ENCODE measurements at regions not wholly inside any gene's neighbourhood (a gene's known extent, or its start where the extent isn't known, plus 50 kb on each side); places are given as distances from the start of the nearest gene placed in this dataset.
"Not testable (repeated sequence)": the region's sequence is repeated elsewhere in the genome, so short reads cannot be mapped to it uniquely, and the experiment has no call there.

GRCh38 chr2:136666-137065 lies 90.4 kb upstream of the FAM110C start:
- WGBS (ENCODE audit: insufficient coverage), result 97% methylated on average over 6 of the region's 7 CpGs
- POLR2A ChIA-PET, result no interaction called here
- no peak for DNase-seq
- Histone ChIP-seq H3K36me3 (ENCODE audit: control insufficient read depth in 4 of 4, insufficient read depth in 4 of 4, low read length in 3 of 4) (no peaks in the 10 kb centered on the region), H3K4me1 (ENCODE audit: control extremely low read depth in 1 of 4, control insufficient read depth in 4 of 4, insufficient read depth in 4 of 4, low read length in 3 of 4) (no peaks in the 10 kb centered on the region), H3K27me3 (replicated peaks in 2 of 5; ENCODE audit: control insufficient read depth in 4 of 5, insufficient read depth in 5 of 5, low read length in 4 of 5) (peaks cover 0 to 11% (median 3%) of the 10 kb centered on the region in 5 experiments), H3K4me3 (ENCODE audit: control insufficient read depth in 1 of 7, extremely low read depth in 1 of 7, insufficient read depth in 4 of 7, low read depth in 2 of 7, low read length in 6 of 7) (no peak overlapping the region), H3K27ac (ENCODE audit: insufficient read depth in 1 of 2, low read depth in 1 of 2, low read length in 2 of 2, poor library complexity in 1 of 2, severe bottlenecking in 2 of 2) (no peak overlapping the region), H3K9me3 (ENCODE audit: control extremely low read depth in 1 of 5, control insufficient read depth in 4 of 5, insufficient read depth in 2 of 5, low read depth in 1 of 5, low read length in 4 of 5) (peaks cover 0 to 3% (median 0%) of the 10 kb centered on the region in 5 experiments)
- CTCF ChIA-PET, result no interaction called here

DNA sequence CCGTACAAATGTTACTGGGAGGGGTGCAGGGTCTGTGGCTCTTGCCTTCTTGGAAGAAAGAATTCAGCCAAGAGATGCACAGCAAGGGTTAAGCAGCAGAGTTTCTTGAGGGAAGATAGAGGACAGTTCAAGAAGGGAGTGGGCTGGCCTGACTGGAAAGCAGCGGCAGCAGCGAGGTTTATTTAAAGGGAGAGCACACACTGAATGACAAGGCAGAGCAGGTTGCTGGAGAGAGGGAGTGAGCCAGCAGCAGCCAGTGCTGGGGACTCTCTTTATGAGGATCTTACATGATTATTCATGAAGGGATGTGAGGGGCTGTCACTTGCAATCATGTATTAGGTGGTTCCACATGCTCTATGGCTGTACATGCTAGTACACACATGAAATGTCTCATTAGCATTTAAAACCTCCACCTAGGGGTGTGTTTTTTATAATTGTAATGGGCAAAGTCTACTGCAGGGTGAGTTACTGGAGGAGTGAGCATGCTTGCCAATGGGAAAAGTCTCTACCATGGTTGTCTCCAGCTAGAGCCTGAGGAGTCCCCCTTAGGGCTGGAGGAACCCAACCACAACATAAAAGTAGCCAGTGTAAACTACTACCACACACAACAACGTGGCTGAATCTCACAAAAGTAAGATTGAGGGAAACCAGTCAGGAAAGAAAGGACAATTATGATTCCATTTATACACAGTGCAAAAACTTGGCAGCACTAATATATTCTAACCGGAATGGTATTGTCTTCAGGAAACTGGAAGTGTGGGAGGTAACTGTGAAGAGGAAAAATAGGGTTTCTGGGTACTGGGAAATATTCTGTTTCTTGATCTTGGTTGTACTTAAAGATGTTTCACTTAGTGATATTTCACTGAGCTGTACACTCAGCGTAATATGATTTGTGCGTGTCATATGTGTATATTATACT lies 87.6 kb upstream of the FAM110C start:
- POLR2A ChIA-PET, result no interaction called here
- WGBS (ENCODE audit: insufficient coverage), result 76% methylated on average over 3 of the region's 7 CpGs
- peaks cover 0 to 8% (median 0%) of the 10 kb centered on the region in 5 experiments for H3K27me3 ChIP-seq (replicated peaks in 2 of 5; ENCODE audit: control insufficient read depth in 4 of 5, insufficient read depth in 5 of 5, low read length in 4 of 5)
- peaks cover 0 to 3% (median 0%) of the 10 kb centered on the region in 5 experiments for H3K9me3 ChIP-seq (ENCODE audit: control extremely low read depth in 1 of 5, control insufficient read depth in 4 of 5, insufficient read depth in 2 of 5, low read depth in 1 of 5, low read length in 4 of 5)
- no peak overlapping the region for H3K27ac ChIP-seq (ENCODE audit: insufficient read depth in 1 of 2, low read depth in 1 of 2, low read length in 2 of 2, poor library complexity in 1 of 2, severe bottlenecking in 2 of 2)
- H3K36me3 ChIP-seq (ENCODE audit: control insufficient read depth in 4 of 4, insufficient read depth in 4 of 4, low read length in 3 of 4), result no peaks in the 10 kb centered on the region
- CTCF ChIA-PET, result no interaction called here
- H3K4me3 ChIP-seq (ENCODE audit: control insufficient read depth in 1 of 7, extremely low read depth in 1 of 7, insufficient read depth in 4 of 7, low read depth in 2 of 7, low read length in 6 of 7), result no peak overlapping the region
- H3K4me1 ChIP-seq (ENCODE audit: control extremely low read depth in 1 of 4, control insufficient read depth in 4 of 4, insufficient read depth in 4 of 4, low read length in 3 of 4), result no peaks in the 10 kb centered on the region
- no peak for DNase-seq

- POLR2A ChIA-PET; DNase-seq; H3K4me1 ChIP-seq (ENCODE audit: control extremely low read depth in 1 of 4, control insufficient read depth in 4 of 4, insufficient read depth in 4 of 4, low read length in 3 of 4); CTCF ChIA-PET; H3K9me3 ChIP-seq (ENCODE audit: control extremely low read depth in 1 of 5, control insufficient read depth in 4 of 5, insufficient read depth in 2 of 5, low read depth in 1 of 5, low read length in 4 of 5); H3K4me3 ChIP-seq (ENCODE audit: control insufficient read depth in 1 of 7, extremely low read depth in 1 of 7, insufficient read depth in 4 of 7, low read depth in 2 of 7, low read length in 6 of 7); H3K36me3 ChIP-seq (ENCODE audit: control insufficient read depth in 4 of 4, insufficient read depth in 4 of 4, low read length in 3 of 4); H3K27me3 ChIP-seq (replicated peaks in 2 of 5; ENCODE audit: control insufficient read depth in 4 of 5, insufficient read depth in 5 of 5, low read length in 4 of 5); H3K27ac ChIP-seq (ENCODE audit: insufficient read depth in 1 of 2, low read depth in 1 of 2, low read length in 2 of 2, poor library complexity in 1 of 2, severe bottlenecking in 2 of 2): not testable (repeated sequence)
- WGBS (ENCODE audit: insufficient coverage), result 100% methylated on average over 2 of the region's 31 CpGs
These were observed 80.5 kb upstream of the FAM110C start for GRCh38 chr2:126769-127168.

- no peaks in the 10 kb centered on the region for H3K36me3 ChIP-seq (ENCODE audit: control insufficient read depth in 4 of 4, insufficient read depth in 4 of 4, low read length in 3 of 4)
- no peak overlapping the region for H3K27ac ChIP-seq (ENCODE audit: insufficient read depth in 1 of 2, low read depth in 1 of 2, low read length in 2 of 2, poor library complexity in 1 of 2, severe bottlenecking in 2 of 2)
- DNase-seq, result no peak
- H3K9me3 ChIP-seq (ENCODE audit: control extremely low read depth in 1 of 5, control insufficient read depth in 4 of 5, insufficient read depth in 2 of 5, low read depth in 1 of 5, low read length in 4 of 5), result no peaks in the 10 kb centered on the region
- H3K4me3 ChIP-seq (ENCODE audit: control insufficient read depth in 1 of 7, extremely low read depth in 1 of 7, insufficient read depth in 4 of 7, low read depth in 2 of 7, low read length in 6 of 7), result no peak overlapping the region
- ChIA-PET POLR2A (no interaction called here), CTCF (no interaction called here)
- H3K27me3 ChIP-seq (replicated peaks in 2 of 5; ENCODE audit: control insufficient read depth in 4 of 5, insufficient read depth in 5 of 5, low read length in 4 of 5), result peaks cover 0 to 4% (median 0%) of the 10 kb centered on the region in 5 experiments
- WGBS (ENCODE audit: insufficient coverage), result 82% methylated on average over 2 of the region's 3 CpGs
- H3K4me1 ChIP-seq (ENCODE audit: control extremely low read depth in 1 of 4, control insufficient read depth in 4 of 4, insufficient read depth in 4 of 4, low read length in 3 of 4), result no peaks in the 10 kb centered on the region
These were observed 78.1 kb upstream of the FAM110C start for GRCh38 chr2:124241-124880.

GRCh38 chr2:116953-117352 lies 70.6 kb upstream of the FAM110C start:
- no CpG with 5 or more reads among the region's 2 CpGs for WGBS (ENCODE audit: insufficient coverage)
- CTCF ChIA-PET, result no interaction called here
- no peaks in the 10 kb centered on the region for H3K4me1 ChIP-seq (ENCODE audit: control extremely low read depth in 1 of 4, control insufficient read depth in 4 of 4, insufficient read depth in 4 of 4, low read length in 3 of 4)

GRCh38 chr2:115303-115702 lies 69.0 kb upstream of the FAM110C start:
- Histone ChIP-seq H3K27ac (ENCODE audit: insufficient read depth in 1 of 2, low read depth in 1 of 2, low read length in 2 of 2, poor library complexity in 1 of 2, severe bottlenecking in 2 of 2) (no peak overlapping the region), H3K36me3 (ENCODE audit: control insufficient read depth in 4 of 4, insufficient read depth in 4 of 4, low read length in 3 of 4) (no peaks in the 10 kb centered on the region), H3K9me3 (ENCODE audit: control extremely low read depth in 1 of 5, control insufficient read depth in 4 of 5, insufficient read depth in 2 of 5, low read depth in 1 of 5, low read length in 4 of 5) (no peaks in the 10 kb centered on the region), H3K4me3 (ENCODE audit: control insufficient read depth in 1 of 7, extremely low read depth in 1 of 7, insufficient read depth in 4 of 7, low read depth in 2 of 7, low read length in 6 of 7) (no peak overlapping the region), H3K4me1 (ENCODE audit: control extremely low read depth in 1 of 4, control insufficient read depth in 4 of 4, insufficient read depth in 4 of 4, low read length in 3 of 4) (no peaks in the 10 kb centered on the region), H3K27me3 (replicated peaks in 2 of 5; ENCODE audit: control insufficient read depth in 4 of 5, insufficient read depth in 5 of 5, low read length in 4 of 5) (peaks cover 2 to 4% (median 3%) of the 10 kb centered on the region in 5 experiments)
- 57% methylated on average over 3 of the region's 3 CpGs for WGBS (ENCODE audit: insufficient coverage)
- no peak for DNase-seq
- ChIA-PET POLR2A (no interaction called here), CTCF (no interaction called here)

More at GRCh38 chr2:116953-117352, 70.6 kb upstream of the FAM110C start:
- DNase-seq, result no peak
- POLR2A ChIA-PET, result no interaction called here
- H3K4me3 ChIP-seq (ENCODE audit: control insufficient read depth in 1 of 7, extremely low read depth in 1 of 7, insufficient read depth in 4 of 7, low read depth in 2 of 7, low read length in 6 of 7), result no peak overlapping the region
- H3K27me3 ChIP-seq (replicated peaks in 2 of 5; ENCODE audit: control insufficient read depth in 4 of 5, insufficient read depth in 5 of 5, low read length in 4 of 5), result peaks cover 2 to 6% (median 3%) of the 10 kb centered on the region in 5 experiments
- no peak overlapping the region for H3K27ac ChIP-seq (ENCODE audit: insufficient read depth in 1 of 2, low read depth in 1 of 2, low read length in 2 of 2, poor library complexity in 1 of 2, severe bottlenecking in 2 of 2)
- H3K9me3 ChIP-seq (ENCODE audit: control extremely low read depth in 1 of 5, control insufficient read depth in 4 of 5, insufficient read depth in 2 of 5, low read depth in 1 of 5, low read length in 4 of 5), result no peaks in the 10 kb centered on the region
- H3K36me3 ChIP-seq (ENCODE audit: control insufficient read depth in 4 of 4, insufficient read depth in 4 of 4, low read length in 3 of 4), result no peaks in the 10 kb centered on the region

DNA sequence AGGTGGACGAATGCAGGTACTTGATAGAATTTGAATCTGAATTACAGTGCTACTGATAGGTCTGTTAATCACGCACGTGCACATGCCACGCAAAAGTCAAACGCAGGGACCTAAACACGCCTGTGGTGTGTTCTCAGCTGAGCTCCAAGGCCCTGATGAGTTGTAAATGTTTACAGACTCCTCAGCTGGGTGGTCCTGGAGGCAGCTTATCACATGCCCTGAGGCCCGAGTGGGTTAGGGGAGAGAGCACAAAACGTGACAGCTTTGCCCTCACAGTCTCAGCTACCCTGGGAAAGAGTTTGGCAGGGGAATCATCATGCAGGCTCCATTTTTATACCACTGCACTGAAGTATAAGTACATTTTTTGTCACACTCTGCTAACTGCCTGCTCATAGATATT lies 68.3 kb upstream of the FAM110C start:
- no peaks in the 10 kb centered on the region for H3K36me3 ChIP-seq (ENCODE audit: control insufficient read depth in 4 of 4, insufficient read depth in 4 of 4, low read length in 3 of 4)
- CTCF ChIA-PET, result no interaction called here
- no peaks in the 10 kb centered on the region for H3K4me1 ChIP-seq (ENCODE audit: control extremely low read depth in 1 of 4, control insufficient read depth in 4 of 4, insufficient read depth in 4 of 4, low read length in 3 of 4)
- no peaks in the 10 kb centered on the region for H3K9me3 ChIP-seq (ENCODE audit: control extremely low read depth in 1 of 5, control insufficient read depth in 4 of 5, insufficient read depth in 2 of 5, low read depth in 1 of 5, low read length in 4 of 5)
- POLR2A ChIA-PET, result no interaction called here
- peaks cover 2 to 4% (median 3%) of the 10 kb centered on the region in 5 experiments for H3K27me3 ChIP-seq (replicated peaks in 2 of 5; ENCODE audit: control insufficient read depth in 4 of 5, insufficient read depth in 5 of 5, low read length in 4 of 5)
- no peak for DNase-seq
- no peak overlapping the region for H3K4me3 ChIP-seq (ENCODE audit: control insufficient read depth in 1 of 7, extremely low read depth in 1 of 7, insufficient read depth in 4 of 7, low read depth in 2 of 7, low read length in 6 of 7)
- whole genome bisulfite sequencing (ENCODE audit: insufficient coverage), result 76% methylated on average over 7 of the region's 8 CpGs
- H3K27ac ChIP-seq (ENCODE audit: insufficient read depth in 1 of 2, low read depth in 1 of 2, low read length in 2 of 2, poor library complexity in 1 of 2, severe bottlenecking in 2 of 2), result no peak overlapping the region

Data from common myeloid progenitor, CD34-positive (primary cell).